ENCODE measurements at regions not wholly inside any gene's neighbourhood (a gene's known extent, or its start where the extent isn't known, plus 50 kb on each side); places are given as distances from the start of the nearest gene placed in this dataset.

- no peaks in the 10 kb centered on the region for H3K4me1 ChIP-seq
- H3K4me3 ChIP-seq (ENCODE audit: low read depth, low read length): no peak overlapping the region
- no peaks in the 10 kb centered on the region for H3K9me3 ChIP-seq (ENCODE audit: control insufficient read depth, low read length)
- no peak for TF ChIP-seq CTCF (IDR thresholded peaks at IDR 0.05)
- no peaks in the 10 kb centered on the region for H3K27me3 ChIP-seq (ENCODE audit: control insufficient read depth, insufficient read depth, low read length)
- H3K79me2 ChIP-seq: no peaks in the 10 kb centered on the region
- H3K27ac ChIP-seq: no peak overlapping the region
- no peaks in the 10 kb centered on the region for H3K36me3 ChIP-seq (ENCODE audit: control insufficient read depth, insufficient read depth, low read length)
- H2AFZ ChIP-seq: no peak overlapping the region
- no peak overlapping the region for H3K9ac ChIP-seq
- no peak overlapping the region for H3K4me2 ChIP-seq (ENCODE audit: low read length)
These were observed 510.9 kb upstream of the MGMT start for GRCh38 chr10:128956149-128956548.

GRCh38 chr10:128957221-128957620 is 509.8 kb upstream of the MGMT start:
- Histone ChIP-seq H3K4me1 (no peaks in the 10 kb centered on the region), H3K79me2 (no peaks in the 10 kb centered on the region), H3K27me3 (ENCODE audit: control insufficient read depth, insufficient read depth, low read length) (no peaks in the 10 kb centered on the region), H2AFZ (no peak overlapping the region), H3K36me3 (ENCODE audit: control insufficient read depth, insufficient read depth, low read length) (no peaks in the 10 kb centered on the region), H3K9ac (no peak overlapping the region), H3K4me3 (ENCODE audit: low read depth, low read length) (no peak overlapping the region), H3K27ac (no peak overlapping the region), H3K9me3 (ENCODE audit: control insufficient read depth, low read length) (no peaks in the 10 kb centered on the region), H3K4me2 (ENCODE audit: low read length) (no peak overlapping the region)
- TF ChIP-seq CTCF (IDR thresholded peaks at IDR 0.05): no peak

GRCh38 chr10:128958834-128959690 is 508.0 kb upstream of the MGMT start:
- TF ChIP-seq CTCF (IDR thresholded peaks at IDR 0.05): no peak
- Histone ChIP-seq H3K27me3 (ENCODE audit: control insufficient read depth, insufficient read depth, low read length) (no peaks in the 10 kb centered on the region), H3K4me1 (no peaks in the 10 kb centered on the region), H2AFZ (no peak overlapping the region), H3K36me3 (ENCODE audit: control insufficient read depth, insufficient read depth, low read length) (no peaks in the 10 kb centered on the region), H3K4me3 (ENCODE audit: low read depth, low read length) (no peak overlapping the region), H3K9ac (no peak overlapping the region), H3K27ac (no peak overlapping the region), H3K9me3 (ENCODE audit: control insufficient read depth, low read length) (no peaks in the 10 kb centered on the region), H3K79me2 (no peaks in the 10 kb centered on the region), H3K4me2 (ENCODE audit: low read length) (no peak overlapping the region)

GRCh38 chr10:128959746-128960145 is 507.3 kb upstream of the MGMT start:
- H2AFZ ChIP-seq: no peak overlapping the region
- H3K4me2 ChIP-seq (ENCODE audit: low read length): no peak overlapping the region
- H3K9me3 ChIP-seq (ENCODE audit: control insufficient read depth, low read length): no peaks in the 10 kb centered on the region
- H3K4me1 ChIP-seq: no peaks in the 10 kb centered on the region
- no peaks in the 10 kb centered on the region for H3K27me3 ChIP-seq (ENCODE audit: control insufficient read depth, insufficient read depth, low read length)
- H3K27ac ChIP-seq: no peak overlapping the region
- no peak for TF ChIP-seq CTCF (IDR thresholded peaks at IDR 0.05)
- no peak overlapping the region for H3K9ac ChIP-seq
- H3K4me3 ChIP-seq (ENCODE audit: low read depth, low read length): no peak overlapping the region
- no peaks in the 10 kb centered on the region for H3K79me2 ChIP-seq
- H3K36me3 ChIP-seq (ENCODE audit: control insufficient read depth, insufficient read depth, low read length): no peaks in the 10 kb centered on the region

- no peak overlapping the region for H3K27ac ChIP-seq
- H3K79me2 ChIP-seq: no peaks in the 10 kb centered on the region
- H3K4me1 ChIP-seq: no peaks in the 10 kb centered on the region
- H3K4me2 ChIP-seq (ENCODE audit: low read length): no peak overlapping the region
- H2AFZ ChIP-seq: no peak overlapping the region
- H3K36me3 ChIP-seq (ENCODE audit: control insufficient read depth, insufficient read depth, low read length): no peaks in the 10 kb centered on the region
- H3K9me3 ChIP-seq (ENCODE audit: control insufficient read depth, low read length): no peaks in the 10 kb centered on the region
- no peak overlapping the region for H3K4me3 ChIP-seq (ENCODE audit: low read depth, low read length)
- no peaks in the 10 kb centered on the region for H3K27me3 ChIP-seq (ENCODE audit: control insufficient read depth, insufficient read depth, low read length)
- TF ChIP-seq CTCF (IDR thresholded peaks at IDR 0.05): no peak
- H3K9ac ChIP-seq: no peak overlapping the region
These were observed 506.5 kb upstream of the MGMT start for GRCh38 chr10:128960517-128960916.

Data from parathyroid adenoma (tissue), 2 donors.